ENCODE measurements at regions not wholly inside any gene's neighbourhood (a gene's known extent, or its start where the extent isn't known, plus 50 kb on each side); places are given as distances from the start of the nearest gene placed in this dataset.

- H3K9ac ChIP-seq (ENCODE audit: low read length): no peak overlapping the region
- no peaks in the 10 kb centered on the region for H3K79me2 ChIP-seq (ENCODE audit: insufficient read depth, low read length)
- no peak overlapping the region for H3K4me3 ChIP-seq (ENCODE audit: insufficient read depth, low read length, poor library complexity, severe bottlenecking)
- no peaks in the 10 kb centered on the region for H3K9me2 ChIP-seq (replicated peaks; ENCODE audit: insufficient read depth, low read length)
- no peaks in the 10 kb centered on the region for H3K36me3 ChIP-seq (ENCODE audit: low read length)
- no peaks in the 10 kb centered on the region for H4K20me1 ChIP-seq (ENCODE audit: low read depth, low read length)
- no peak overlapping the region for H3K27ac ChIP-seq (ENCODE audit: low read depth, low read length)
- H3F3A ChIP-seq (ENCODE audit: insufficient read depth): no peaks in the 10 kb centered on the region
- TF ChIP-seq CTCF (IDR thresholded peaks at IDR 0.05; ENCODE audit: insufficient read depth, low read length, poor library complexity, severe bottlenecking): no peak
- TF ChIP-seq EZH2phosphoT487 (conservative IDR thresholded peaks at IDR 0.05; ENCODE audit: low read length): no peak
- no peaks in the 10 kb centered on the region for H3K9me3 ChIP-seq (ENCODE audit: insufficient read depth, low read length)
- no peak overlapping the region for H2AFZ ChIP-seq (ENCODE audit: low read depth, low read length, severe bottlenecking)
- no peak overlapping the region for H3K4me2 ChIP-seq (ENCODE audit: low read depth, low read length, poor library complexity, severe bottlenecking)
- H3K27me3 ChIP-seq (ENCODE audit: low read length): no peaks in the 10 kb centered on the region
Measured at GRCh38 chr14:65826946-65827345, 414.4 kb downstream of the FUT8 start.

DNA sequence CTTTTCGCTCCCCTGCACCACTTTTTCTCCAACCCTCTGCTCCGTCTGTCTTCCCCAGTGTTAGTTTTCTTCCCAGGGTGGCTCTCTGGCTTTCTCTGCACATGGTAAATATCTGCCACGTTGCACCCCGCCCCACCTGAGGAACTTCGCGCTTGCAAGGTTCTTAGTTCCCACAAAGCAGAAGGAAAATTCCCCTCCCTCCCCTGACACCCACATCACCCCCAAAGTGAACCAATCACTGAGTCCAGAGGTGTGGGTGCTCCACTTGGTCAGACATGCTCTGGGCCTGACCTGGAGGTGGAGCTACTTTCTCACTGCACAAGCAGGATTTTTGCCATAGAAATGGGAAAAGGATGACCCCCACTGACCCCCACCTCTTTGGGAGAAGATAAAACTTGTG lies 415.0 kb downstream of the FUT8 start:
- Histone ChIP-seq H3K9ac (ENCODE audit: low read length) (no peak overlapping the region), H3K9me2 (replicated peaks; ENCODE audit: insufficient read depth, low read length) (no peaks in the 10 kb centered on the region), H3K9me3 (ENCODE audit: insufficient read depth, low read length) (no peaks in the 10 kb centered on the region), H3K27me3 (ENCODE audit: low read length) (no peaks in the 10 kb centered on the region), H3F3A (ENCODE audit: insufficient read depth) (no peaks in the 10 kb centered on the region), H3K4me3 (ENCODE audit: insufficient read depth, low read length, poor library complexity, severe bottlenecking) (no peak overlapping the region), H3K27ac (ENCODE audit: low read depth, low read length) (no peak overlapping the region), H3K79me2 (ENCODE audit: insufficient read depth, low read length) (no peaks in the 10 kb centered on the region), H2AFZ (ENCODE audit: low read depth, low read length, severe bottlenecking) (no peak overlapping the region), H4K20me1 (ENCODE audit: low read depth, low read length) (no peaks in the 10 kb centered on the region), H3K4me2 (ENCODE audit: low read depth, low read length, poor library complexity, severe bottlenecking) (no peak overlapping the region), H3K36me3 (ENCODE audit: low read length) (no peaks in the 10 kb centered on the region)
- no peak for TF ChIP-seq EZH2phosphoT487 (conservative IDR thresholded peaks at IDR 0.05; ENCODE audit: low read length)
- TF ChIP-seq CTCF (IDR thresholded peaks at IDR 0.05; ENCODE audit: insufficient read depth, low read length, poor library complexity, severe bottlenecking): no peak

GRCh38 chr14:65828396-65828795 lies 415.9 kb downstream of the FUT8 start:
- no peaks in the 10 kb centered on the region for H3K36me3 ChIP-seq (ENCODE audit: low read length)
- H4K20me1 ChIP-seq (ENCODE audit: low read depth, low read length): no peaks in the 10 kb centered on the region
- H3K79me2 ChIP-seq (ENCODE audit: insufficient read depth, low read length): no peaks in the 10 kb centered on the region
- H3K4me3 ChIP-seq (ENCODE audit: insufficient read depth, low read length, poor library complexity, severe bottlenecking): no peak overlapping the region
- no peak overlapping the region for H3K4me2 ChIP-seq (ENCODE audit: low read depth, low read length, poor library complexity, severe bottlenecking)
- no peaks in the 10 kb centered on the region for H3K9me3 ChIP-seq (ENCODE audit: insufficient read depth, low read length)
- no peaks in the 10 kb centered on the region for H3K9me2 ChIP-seq (replicated peaks; ENCODE audit: insufficient read depth, low read length)
- H3K27me3 ChIP-seq (ENCODE audit: low read length): no peaks in the 10 kb centered on the region
- no peak overlapping the region for H3K9ac ChIP-seq (ENCODE audit: low read length)
- TF ChIP-seq EZH2phosphoT487 (conservative IDR thresholded peaks at IDR 0.05; ENCODE audit: low read length) (no peak), CTCF (IDR thresholded peaks at IDR 0.05; ENCODE audit: insufficient read depth, low read length, poor library complexity, severe bottlenecking) (no peak)
- H3F3A ChIP-seq (ENCODE audit: insufficient read depth): no peaks in the 10 kb centered on the region
- no peak overlapping the region for H3K27ac ChIP-seq (ENCODE audit: low read depth, low read length)
- no peak overlapping the region for H2AFZ ChIP-seq (ENCODE audit: low read depth, low read length, severe bottlenecking)

Measured in SU-DHL-6 (cell line).